GM12878 (cell line): ENCODE measurements at regions not wholly inside any gene's neighbourhood (a gene's known extent, or its start where the extent isn't known, plus 50 kb on each side); places are given as distances from the start of the nearest gene placed in this dataset.

Source experiments
- BACH1 ChIP-seq: fragments of 450-650 bp; IDR thresholded peaks from 2 replicates; pipeline ENCODE4 v1.6.1; 2017; ENCODE audit warnings: mild to moderate bottlenecking, borderline replicate concordance
- BHLHE40 ChIP-seq, 2 experiments: fragments of 450-650 bp in 1 of 2; IDR thresholded peaks; 2 replicates each; pipeline ENCODE4 v1.6.1; 2011 to 2017; ENCODE audit warnings: low read depth in 2 of 2, borderline replicate concordance in 1 of 2, improper control_type of control experiment in 1 of 2, low read length in 1 of 2, mild to moderate bottlenecking in 1 of 2
- EP300 ChIP-seq, 2 experiments: fragments of 150-350 bp in 1 of 2; IDR thresholded peaks; 2 replicates each; pipeline ENCODE4 v1.6.1; 2011 to 2012; ENCODE audit warnings: low read depth in 2 of 2, low read length in 2 of 2, borderline replicate concordance in 1 of 2, improper control_type of control experiment in 1 of 2, inconsistent platforms in 1 of 2; ENCODE audit not compliant: control insufficient read depth in 1 of 2
- EZH2 ChIP-seq: IDR thresholded peaks from 2 replicates; pipeline ENCODE4 v1.6.1; 2012; ENCODE audit warnings: low read depth, mild to moderate bottlenecking, control low read depth, inconsistent platforms, low read length, borderline replicate concordance; ENCODE audit not compliant: control insufficient read depth
- GABPA ChIP-seq: IDR thresholded peaks from 2 replicates; pipeline ENCODE4 v1.6.1; 2014; ENCODE audit warnings: antibody characterized with exemption, low read depth, mild to moderate bottlenecking, inconsistent platforms
- HDAC6 ChIP-seq: fragments of 200-600 bp; sonication (generic); IDR thresholded peaks from one replicate; pipeline ENCODE4 v1.8.0; 2017; ENCODE audit warnings: antibody characterized with exemption; ENCODE audit not compliant: unreplicated experiment
- MTA3 ChIP-seq: IDR thresholded peaks from 2 replicates; pipeline ENCODE4 v1.6.1; 2012; ENCODE audit warnings: low read length, inconsistent platforms, borderline replicate concordance
- MYC ChIP-seq: IDR thresholded peaks from 2 replicates; pipeline ENCODE4 v1.6.1; 2011; ENCODE audit warnings: mild to moderate bottlenecking, low read length, moderate library complexity, inconsistent platforms; ENCODE audit not compliant: insufficient read depth, insufficient replicate concordance, insufficient read length, severe bottlenecking
- POLR2A ChIP-seq: IDR thresholded peaks from 2 replicates; pipeline ENCODE4 v1.6.1; 2011; ENCODE audit warnings: low read depth, mild to moderate bottlenecking, low read length
- RAD21 ChIP-seq: IDR thresholded peaks from 2 replicates; pipeline ENCODE4 v1.6.1; 2011; ENCODE audit warnings: mild to moderate bottlenecking, low read depth, low read length, moderate library complexity; ENCODE audit not compliant: insufficient read depth
- RFX5 ChIP-seq: IDR thresholded peaks from 2 replicates; pipeline ENCODE4 v1.6.1; 2011; ENCODE audit warnings: low read depth, low read length, improper control_type of control experiment
- TCF12 ChIP-seq: IDR thresholded peaks from 2 replicates; pipeline ENCODE4 v1.6.1; 2011; ENCODE audit warnings: low read depth, mild to moderate bottlenecking, low read length

DNA sequence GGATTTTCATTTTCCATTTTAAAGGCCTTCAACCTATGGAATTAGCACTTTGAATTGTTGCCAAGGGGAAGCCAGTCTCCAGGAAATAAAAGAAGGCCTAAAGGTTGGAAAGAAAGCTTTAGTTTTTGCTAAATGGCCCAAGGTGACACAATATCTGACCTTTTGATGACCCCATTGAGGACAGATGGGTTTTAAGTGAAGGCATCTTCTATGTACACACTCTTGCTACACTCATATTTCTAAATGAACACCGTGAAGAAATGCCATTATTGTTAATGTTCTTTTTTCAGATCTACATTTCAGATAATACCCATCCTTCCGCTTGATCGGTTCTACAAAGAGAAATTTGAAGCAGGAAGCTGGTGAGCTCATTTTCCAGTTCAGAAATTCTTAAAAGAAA lies 162.8 kb upstream of the POU3F4 start:
- no peak for TF ChIP-seq RAD21
- no peak for TF ChIP-seq EP300 (IDR thresholded peaks at IDR 0.05; ENCODE audit: borderline replicate concordance in 1 of 2, control insufficient read depth in 1 of 2, low read depth in 2 of 2, low read length in 2 of 2)
- TF ChIP-seq GABPA, result no peak
- no peak for TF ChIP-seq TCF12
- no peak for TF ChIP-seq BHLHE40 (IDR thresholded peaks at IDR 0.05; ENCODE audit: borderline replicate concordance in 1 of 2, low read depth in 2 of 2, low read length in 1 of 2)
- no peak for TF ChIP-seq POLR2A
- TF ChIP-seq MTA3, result no peak
- no peak for TF ChIP-seq HDAC6
- TF ChIP-seq BACH1, result no peak
- TF ChIP-seq MYC, result no peak
- TF ChIP-seq EZH2, result no peak
- no peak for TF ChIP-seq RFX5
